ENCODE measurements at regions not wholly inside any gene's neighbourhood (a gene's known extent, or its start where the extent isn't known, plus 50 kb on each side); places are given as distances from the start of the nearest gene placed in this dataset.

- no peaks in the 10 kb centered on the region for H3F3A ChIP-seq (replicated peaks; ENCODE audit: low read depth)
- H3K4me1 Mint-ChIP-seq, result peaks cover 35% of the 10 kb centered on the region
- H2AFZ ChIP-seq, result peak overlapping the region; percentile 60; the same call in 1 of the 2 replicates
- H3K4me3 ChIP-seq, result no peak overlapping the region
- H3K9me3 Mint-ChIP-seq, result no peaks in the 10 kb centered on the region
- H3K4me2 ChIP-seq, result no peak overlapping the region
- H3K27ac Mint-ChIP-seq, result no peak overlapping the region
- no peak overlapping the region for H3K27ac ChIP-seq (ENCODE audit: low read depth)
- 0 out of 2 replicates have a peak, but pooled peaks cover 6% of the 10 kb centered on the region for H3K9me2 ChIP-seq (ENCODE audit: insufficient read depth)
- no peaks in the 10 kb centered on the region for H3K27me3 ChIP-seq (ENCODE audit: insufficient read depth)
- no peaks in the 10 kb centered on the region for H3K36me3 Mint-ChIP-seq (ENCODE audit: low read depth)
- peaks cover 2% of the 10 kb centered on the region for H3K27me3 Mint-ChIP-seq (ENCODE audit: insufficient read depth, low read depth, poor library complexity)
- H4K20me1 ChIP-seq (replicated peaks; ENCODE audit: insufficient read depth), result no peaks in the 10 kb centered on the region
- ATAC-seq, result no peak
- TF ChIP-seq JUNB (IDR thresholded peaks at IDR 0.05; ENCODE audit: unreplicated experiment) (no peak), STAT1 (IDR thresholded peaks at IDR 0.05; ENCODE audit: unreplicated experiment) (no peak), ZNF114 (CRISPR knock-in tag; IDR thresholded peaks at IDR 0.05) (no peak), EZH2 (IDR thresholded peaks at IDR 0.05; ENCODE audit: low read depth, unreplicated experiment) (no peak)
- no peaks in the 10 kb centered on the region for H3K79me2 ChIP-seq (replicated peaks; ENCODE audit: insufficient read depth)
- DNase-seq (ENCODE audit: low spot score), result no peak
- no peaks in the 10 kb centered on the region for H3K36me3 ChIP-seq (ENCODE audit: insufficient read depth)
- peaks cover 41% of the 10 kb centered on the region for H3K4me1 ChIP-seq (ENCODE audit: insufficient read depth)
- H3K4me3 Mint-ChIP-seq, result no peak overlapping the region
Measured at GRCh38 chr16:73614131-73614530, 566.2 kb upstream of the ZFHX3 start.

GRCh38 chr16:73610605-73611156, 562.8 kb upstream of the ZFHX3 start:
- no peaks in the 10 kb centered on the region for H3K9me3 Mint-ChIP-seq
- no peaks in the 10 kb centered on the region for H3K9me2 ChIP-seq (ENCODE audit: insufficient read depth)
- H3K4me3 ChIP-seq, result no peak overlapping the region
- no peaks in the 10 kb centered on the region for H3K27me3 ChIP-seq (ENCODE audit: insufficient read depth)
- H3K4me1 ChIP-seq (ENCODE audit: insufficient read depth), result peaks cover 51% of the 10 kb centered on the region
- H3K4me3 Mint-ChIP-seq, result no peak overlapping the region
- H3K27ac ChIP-seq (ENCODE audit: low read depth), result no peak overlapping the region
- H3K36me3 ChIP-seq (ENCODE audit: insufficient read depth), result no peaks in the 10 kb centered on the region
- H2AFZ ChIP-seq, result peak overlapping the region; percentile 63
- no peaks in the 10 kb centered on the region for H3K36me3 Mint-ChIP-seq (ENCODE audit: low read depth)
- DNase-seq (ENCODE audit: low spot score) (no peak), ATAC-seq (peak; percentile 54; the same call in 2 of the 3 replicates)
- H4K20me1 ChIP-seq (replicated peaks; ENCODE audit: insufficient read depth), result no peaks in the 10 kb centered on the region
- peaks cover 2% of the 10 kb centered on the region for H3K27me3 Mint-ChIP-seq (ENCODE audit: insufficient read depth, low read depth, poor library complexity)
- H3K4me2 ChIP-seq, result peak overlapping the region; percentile 7; the same call in 1 of the 2 replicates
- H3K79me2 ChIP-seq (replicated peaks; ENCODE audit: insufficient read depth), result no peaks in the 10 kb centered on the region
- peaks cover 36% of the 10 kb centered on the region for H3K4me1 Mint-ChIP-seq
- H3F3A ChIP-seq (replicated peaks; ENCODE audit: low read depth), result no peaks in the 10 kb centered on the region
- H3K27ac Mint-ChIP-seq, result peak overlapping the region; percentile 32; the same call in 1 of the 2 replicates
- no peak for TF ChIP-seq JUNB (IDR thresholded peaks at IDR 0.05; ENCODE audit: unreplicated experiment)
- TF ChIP-seq STAT1 (IDR thresholded peaks at IDR 0.05; ENCODE audit: unreplicated experiment), result no peak
- TF ChIP-seq ZNF114 (CRISPR knock-in tag; IDR thresholded peaks at IDR 0.05), result no peak
- TF ChIP-seq CREB1 (CRISPR knock-in tag; IDR thresholded peaks at IDR 0.05; ENCODE audit: low read depth), result no peak
- TF ChIP-seq EZH2phosphoT487 (IDR thresholded peaks at IDR 0.05; ENCODE audit: unreplicated experiment), result no peak
- no peak for TF ChIP-seq POLR2AphosphoS5 (IDR thresholded peaks at IDR 0.05; ENCODE audit: low read depth)
- TF ChIP-seq ZNF331 (CRISPR knock-in tag; IDR thresholded peaks at IDR 0.05; ENCODE audit: low read depth), result no peak
- no peak for TF ChIP-seq REST (IDR thresholded peaks at IDR 0.05; ENCODE audit: unreplicated experiment)
- TF ChIP-seq ETS1 (IDR thresholded peaks at IDR 0.05), result no peak
- no peak for TF ChIP-seq ZNF462 (CRISPR knock-in tag; IDR thresholded peaks at IDR 0.05)
- no peak for TF ChIP-seq EZH2 (IDR thresholded peaks at IDR 0.05; ENCODE audit: low read depth, unreplicated experiment)
